H54 (cell line): ENCODE measurements at regions not wholly inside any gene's neighbourhood (a gene's known extent, or its start where the extent isn't known, plus 50 kb on each side); places are given as distances from the start of the nearest gene placed in this dataset.
"Not testable (repeated sequence)": the region's sequence is repeated elsewhere in the genome, so short reads cannot be mapped to it uniquely, and the experiment has no call there.

ENCODE experiments used
- DNase-seq: peaks from one replicate; pipeline ENCODE4 v3.0.0; 2011; ENCODE audit warnings: low spot score, mixed read lengths; ENCODE audit not compliant: insufficient read length
- FAIRE-seq: peaks from 3 replicates; lab custom pipeline; 2011; peaks lifted over from hg19 to GRCh38; lab: Jason Lieb, UNC
- POLR2A ChIP-seq: IDR thresholded peaks from 2 replicates; pipeline ENCODE4 v1.6.1; 2011; ENCODE audit warnings: low read depth, mild to moderate bottlenecking, low read length

DNA sequence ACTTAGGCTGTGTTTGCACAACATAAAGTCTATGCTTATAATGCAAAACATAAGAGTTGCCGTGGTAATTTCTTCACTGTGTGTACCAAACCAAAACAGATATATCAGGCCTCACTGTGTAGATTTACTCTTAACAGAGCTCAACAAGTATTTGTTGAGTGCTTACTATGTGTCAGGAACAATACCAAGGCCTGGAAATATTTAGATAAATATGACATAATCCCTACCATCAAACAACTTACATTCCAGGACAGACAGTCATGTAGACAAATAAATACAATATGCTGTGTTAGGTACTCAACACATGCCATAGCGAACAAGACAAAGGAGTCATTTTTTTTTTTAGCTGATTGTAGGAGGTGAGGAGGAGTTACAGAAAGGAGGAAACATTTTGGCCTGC, 554.0 kb downstream of the NSUN3 start:
- FAIRE-seq: no peak
- no peak for TF ChIP-seq POLR2A
- no peak for DNase-seq

DNA sequence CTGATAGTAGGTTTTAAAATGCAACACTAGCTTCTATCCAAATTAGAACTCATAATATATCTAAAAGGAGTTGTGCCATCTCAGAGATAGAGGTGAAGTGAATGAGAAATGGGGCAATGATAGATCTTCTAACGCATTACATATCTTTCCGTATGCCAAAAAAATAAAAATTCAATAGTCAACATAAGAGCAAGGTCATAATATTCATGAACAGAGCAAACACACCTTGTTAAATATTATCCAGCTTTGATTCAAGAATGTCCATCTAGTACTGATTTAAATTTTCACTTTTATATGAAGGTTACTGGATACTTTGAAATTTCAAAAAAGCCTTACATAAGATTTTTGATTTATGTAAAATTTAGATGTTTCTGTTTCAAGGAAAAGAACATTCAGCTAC, 554.5 kb downstream of the NSUN3 start:
- no peak for TF ChIP-seq POLR2A
- FAIRE-seq (no peak), DNase-seq (no peak)

- no peak for TF ChIP-seq POLR2A
- FAIRE-seq (no peak), DNase-seq (no peak)
Observed at GRCh38 chr3:94619643-94620042, 556.8 kb downstream of the NSUN3 start.

- DNase-seq (no peak), FAIRE-seq (no peak)
- TF ChIP-seq POLR2A: no peak
Observed at GRCh38 chr3:94626573-94626972, 563.7 kb downstream of the NSUN3 start.

DNA sequence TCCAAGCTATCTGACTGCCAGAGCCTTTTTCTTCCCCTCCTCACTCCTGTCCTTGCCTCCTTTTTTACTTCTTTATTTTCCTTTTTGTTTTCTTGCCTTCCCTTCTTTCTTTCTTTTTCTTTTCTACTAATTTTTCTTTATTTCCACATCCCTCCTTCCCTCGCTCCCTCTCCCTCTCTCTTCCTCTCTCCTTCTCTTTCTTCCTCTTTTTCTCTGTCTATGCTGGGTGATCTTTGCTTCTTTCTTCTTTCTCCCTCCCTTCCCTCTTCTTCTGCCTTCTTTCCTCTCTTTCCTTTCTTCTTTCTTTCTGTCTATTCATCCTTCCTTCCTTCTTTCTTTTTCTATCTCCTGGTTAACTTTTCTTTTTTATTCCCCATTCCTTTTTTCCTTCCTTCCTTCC, 564.8 kb downstream of the NSUN3 start:
- no peak for FAIRE-seq
- no peak for DNase-seq
- TF ChIP-seq POLR2A: no peak

GRCh38 chr3:94643400-94643799, 580.5 kb downstream of the NSUN3 start:
- TF ChIP-seq POLR2A: no peak
- FAIRE-seq (no peak), DNase-seq (no peak)

DNA sequence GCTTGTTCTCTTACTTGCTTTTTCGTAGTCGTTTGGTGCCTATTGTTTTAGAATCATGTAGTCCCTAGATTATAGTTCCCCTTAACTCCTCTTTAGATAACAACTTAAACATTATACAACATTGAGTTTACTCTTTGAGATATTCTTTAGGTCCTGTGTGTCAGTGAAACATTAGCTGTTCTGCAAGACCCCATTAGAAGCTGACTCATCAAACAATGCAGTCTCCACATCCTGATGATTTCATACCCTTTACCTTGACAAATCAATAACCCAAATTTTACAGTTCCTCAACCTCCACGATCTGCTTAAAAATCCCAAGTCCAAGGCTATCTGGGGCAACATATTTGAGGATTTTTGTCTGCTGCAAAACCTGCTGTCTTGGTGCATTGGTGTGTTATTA, 582.9 kb downstream of the NSUN3 start:
- no peak for TF ChIP-seq POLR2A
- DNase-seq (no peak), FAIRE-seq (no peak)

DNA sequence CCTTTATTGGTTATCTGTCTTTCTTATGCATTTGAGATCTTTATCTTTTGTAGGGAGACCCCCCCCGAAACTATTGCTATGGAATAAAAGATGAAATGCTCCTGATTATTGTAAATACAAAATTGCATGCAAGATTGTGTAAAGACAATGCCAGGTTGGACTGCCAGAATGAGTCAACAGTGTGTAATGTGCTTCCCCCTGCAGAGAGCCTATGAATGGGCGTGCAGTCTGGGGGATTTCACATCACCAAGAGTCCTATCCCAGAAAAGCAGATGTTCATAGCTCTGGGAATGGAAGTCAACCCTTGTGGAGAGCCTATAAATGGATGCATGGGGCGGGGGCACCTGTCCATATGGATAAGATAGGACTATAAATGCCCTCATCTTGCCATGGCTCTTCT, 584.3 kb downstream of the NSUN3 start:
- no peak for DNase-seq
- FAIRE-seq: no peak
- no peak for TF ChIP-seq POLR2A

DNA sequence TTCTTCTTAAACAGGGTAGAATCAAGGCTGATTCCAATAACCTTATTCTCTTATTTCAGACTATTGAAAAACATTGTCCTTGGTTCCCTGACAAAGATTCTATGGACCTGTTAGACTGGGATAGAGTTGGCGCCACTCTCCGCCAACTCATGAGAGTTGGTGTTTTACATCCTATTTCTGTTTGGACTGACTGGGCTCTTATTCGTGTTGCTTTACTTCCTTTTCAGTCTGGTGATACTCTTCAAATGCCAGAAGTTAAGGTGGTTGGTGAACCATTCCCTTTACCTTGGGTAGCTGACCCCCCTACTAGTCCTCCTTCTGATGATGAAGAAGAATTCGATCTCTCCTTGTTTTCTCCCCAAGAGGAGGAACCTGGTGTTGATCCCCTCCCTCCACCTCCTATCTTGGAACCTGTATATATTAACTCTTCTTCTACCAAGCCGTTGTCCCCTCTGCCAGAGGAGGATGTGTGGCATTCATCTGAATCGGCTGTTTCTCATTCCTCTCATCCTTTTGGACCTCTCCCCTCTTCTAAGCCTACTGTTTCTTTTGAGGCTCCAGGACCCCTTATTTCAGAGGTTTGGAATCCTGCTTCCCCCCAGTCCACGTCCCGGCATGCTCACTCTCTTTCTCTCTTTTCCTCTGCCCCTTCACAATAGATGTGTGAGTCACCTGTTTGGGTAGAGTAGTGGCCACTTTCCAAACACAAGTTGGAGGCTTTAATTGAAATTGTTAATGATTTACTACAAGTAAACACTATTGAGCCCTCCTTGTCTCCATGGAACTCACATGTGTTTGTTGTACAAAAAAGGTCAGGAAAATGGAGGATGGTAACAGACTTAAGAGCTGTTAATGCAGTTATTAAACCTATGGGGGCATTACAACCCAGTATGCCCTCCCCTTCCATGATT, 585.7 kb downstream of the NSUN3 start:
- FAIRE-seq, DNase-seq: not testable (repeated sequence)

- no peak for TF ChIP-seq POLR2A
- FAIRE-seq (no peak), DNase-seq (no peak)
Observed at GRCh38 chr3:94654096-94654495, 591.2 kb downstream of the NSUN3 start.

GRCh38 chr3:94665922-94666321, 603.1 kb downstream of the NSUN3 start:
- TF ChIP-seq POLR2A: no peak
- FAIRE-seq (no peak), DNase-seq (no peak)

DNA sequence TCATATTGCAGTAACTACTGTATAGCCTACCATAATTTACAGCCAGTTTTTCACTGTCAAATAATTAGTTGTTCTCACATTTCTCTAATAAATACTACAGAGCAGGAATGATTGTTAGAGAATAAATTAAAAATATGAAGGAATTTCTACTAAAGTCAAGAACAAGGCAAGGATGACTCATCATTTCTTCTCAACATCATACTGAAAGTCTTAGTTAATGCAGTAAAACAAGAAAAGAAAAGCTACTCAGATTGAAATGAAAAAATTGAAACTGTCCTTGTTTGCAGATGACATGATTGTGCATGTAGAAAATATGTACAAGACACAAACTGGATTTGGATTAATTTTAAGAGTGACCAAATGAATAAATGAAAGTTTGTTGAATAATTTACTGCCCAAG, 608.2 kb downstream of the NSUN3 start:
- DNase-seq (no peak), FAIRE-seq (no peak)

DNA sequence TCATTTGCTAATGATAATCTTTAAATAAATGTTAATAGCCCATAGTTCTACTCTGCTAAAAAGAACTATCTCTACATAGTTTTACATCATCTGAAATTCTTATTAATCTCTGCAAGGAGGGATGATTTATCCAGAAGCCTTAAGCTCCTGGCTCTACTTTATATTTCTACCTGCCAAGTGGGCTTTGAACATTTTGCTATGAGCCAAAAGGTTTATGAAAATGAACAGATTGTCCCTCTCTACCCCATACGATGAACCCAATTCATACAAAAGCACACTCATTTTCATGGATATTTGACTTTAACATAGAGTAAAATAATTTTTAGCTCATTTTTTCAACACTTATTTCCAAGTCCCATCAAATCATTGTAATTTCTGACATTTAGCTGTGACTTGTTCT, 611.0 kb downstream of the NSUN3 start:
- FAIRE-seq (no peak), DNase-seq (no peak)
- no peak for TF ChIP-seq POLR2A

More for the DNA sequence above, 608.2 kb downstream of the NSUN3 start:
- no peak for TF ChIP-seq POLR2A

DNA sequence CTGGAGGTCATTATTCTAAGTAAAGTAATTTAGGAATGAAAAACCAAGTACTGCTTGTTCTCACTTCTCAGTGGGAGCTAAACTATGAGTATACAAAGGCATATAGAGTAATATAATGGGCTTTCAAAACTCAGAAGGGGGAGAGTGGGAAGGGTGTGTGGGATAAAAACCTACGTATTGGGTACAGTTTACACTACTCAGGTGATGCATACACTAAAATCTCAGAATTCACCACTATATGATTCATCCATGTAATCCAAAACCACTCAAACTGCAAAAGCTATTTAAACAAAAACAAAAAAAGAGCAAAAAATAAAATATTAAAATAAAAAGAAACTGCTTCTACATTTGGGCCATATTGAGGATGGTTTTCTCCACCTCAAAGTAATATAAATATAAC, 623.3 kb downstream of the NSUN3 start:
- no peak for TF ChIP-seq POLR2A
- FAIRE-seq (no peak), DNase-seq (no peak)

DNA sequence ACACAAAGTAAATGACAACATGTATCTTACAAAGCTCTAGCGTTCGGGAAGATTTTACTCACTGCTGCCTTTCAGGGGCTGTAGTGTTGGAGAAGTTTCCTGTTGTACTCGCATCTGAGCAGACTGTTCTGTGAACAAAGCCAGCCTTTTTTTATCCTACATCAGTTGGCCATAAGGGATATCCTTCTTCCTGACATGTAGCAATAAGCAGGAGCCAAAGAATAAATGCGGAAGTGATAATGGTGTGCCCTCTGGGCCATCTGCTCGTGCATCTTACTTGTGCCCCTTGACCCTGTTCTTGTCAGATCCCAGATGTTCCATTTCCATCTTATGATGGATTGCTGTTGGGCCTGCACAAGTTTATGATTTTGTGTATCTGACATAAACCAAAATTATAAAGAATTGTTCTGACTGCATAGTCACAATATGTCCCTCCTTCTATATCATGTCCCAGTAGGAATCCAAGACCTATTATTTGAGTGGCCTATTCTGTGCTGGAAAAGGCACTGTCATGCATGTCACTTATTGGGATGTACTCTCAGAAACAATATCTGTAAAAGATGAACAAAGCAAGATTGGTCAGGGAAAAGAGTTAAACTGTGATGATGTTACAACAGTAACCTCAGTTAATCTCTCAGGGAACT, 631.3 kb downstream of the NSUN3 start:
- no peak for TF ChIP-seq POLR2A
- FAIRE-seq (no peak), DNase-seq (no peak)
